ENCODE measurements at regions not wholly inside any gene's neighbourhood (a gene's known extent, or its start where the extent isn't known, plus 50 kb on each side); places are given as distances from the start of the nearest gene placed in this dataset.
"Not testable (repeated sequence)": the region's sequence is repeated elsewhere in the genome, so short reads cannot be mapped to it uniquely, and the experiment has no call there.

GRCh38 chr6:148602136-148602535, 144.7 kb upstream of the UST start:
- DNase-seq (ENCODE audit: low spot score) = no peak

DNA sequence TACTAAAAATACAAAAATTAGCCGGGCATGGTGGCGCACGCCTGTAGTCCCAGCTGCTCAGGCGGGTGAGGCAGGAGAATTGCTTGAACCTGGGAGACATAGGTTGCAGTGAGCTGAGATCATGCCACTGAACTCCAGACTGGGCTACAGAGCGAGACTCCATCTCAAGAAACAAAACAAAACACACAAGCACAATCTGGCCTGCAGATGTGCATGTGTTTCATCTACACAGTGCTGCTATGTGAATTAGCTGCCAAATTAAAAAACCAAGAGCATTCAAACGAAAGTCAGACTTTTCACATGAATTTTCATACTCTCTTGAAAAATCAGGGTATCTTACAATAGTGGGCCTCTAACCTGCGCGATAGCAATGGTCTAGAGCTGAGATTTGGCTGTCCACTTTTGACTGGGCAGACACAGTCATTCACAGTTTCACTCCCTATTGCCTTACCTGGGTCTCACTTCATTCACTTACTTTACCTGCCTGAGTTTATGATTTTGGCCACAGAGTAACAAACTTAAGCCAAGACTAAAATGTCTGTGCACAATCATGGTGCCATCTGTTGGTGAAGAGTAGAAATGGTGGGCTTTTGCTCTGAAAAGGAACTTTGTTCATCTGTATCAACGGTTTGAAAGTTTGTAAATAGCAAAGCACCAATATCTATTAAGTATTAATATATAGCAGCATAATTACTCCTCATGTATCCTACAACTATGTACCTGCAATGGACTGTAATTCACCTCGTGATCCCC, 138.5 kb upstream of the UST start:
- DNase-seq (ENCODE audit: low spot score) = no peak

GRCh38 chr6:148611213-148611612, 135.6 kb upstream of the UST start:
- DNase-seq (ENCODE audit: low spot score) = peak; percentile 40

GRCh38 chr6:148612043-148612442, 134.8 kb upstream of the UST start:
- DNase-seq (ENCODE audit: low spot score) = no peak

- no peak for DNase-seq (ENCODE audit: low spot score)
Measured at GRCh38 chr6:148614602-148615001, 132.2 kb upstream of the UST start.

DNA sequence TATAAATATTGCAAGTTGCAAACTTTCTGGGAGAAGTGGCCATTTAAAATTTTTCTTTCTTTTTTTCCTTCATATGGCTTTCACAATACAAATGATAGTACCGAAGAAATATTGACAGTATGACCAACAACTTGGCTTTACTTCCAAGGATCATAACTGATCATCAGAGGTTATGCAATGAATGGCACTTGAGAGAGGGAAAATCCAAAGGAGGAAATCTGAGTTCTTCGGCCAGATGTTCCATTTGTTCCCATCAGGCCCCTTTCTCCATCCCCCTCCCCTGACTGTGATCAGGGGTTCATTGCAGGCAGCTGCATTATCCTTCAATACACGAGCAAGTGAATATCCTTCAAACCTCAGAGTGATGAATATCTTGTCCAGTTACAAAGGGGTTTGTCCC, 130.0 kb upstream of the UST start:
- DNase-seq (ENCODE audit: low spot score) = no peak

GRCh38 chr6:148617530-148617929, 129.3 kb upstream of the UST start:
- DNase-seq (ENCODE audit: low spot score) = peak; percentile 4

- no peak for DNase-seq (ENCODE audit: low spot score)
Measured at GRCh38 chr6:148619891-148620290, 126.9 kb upstream of the UST start.

DNA sequence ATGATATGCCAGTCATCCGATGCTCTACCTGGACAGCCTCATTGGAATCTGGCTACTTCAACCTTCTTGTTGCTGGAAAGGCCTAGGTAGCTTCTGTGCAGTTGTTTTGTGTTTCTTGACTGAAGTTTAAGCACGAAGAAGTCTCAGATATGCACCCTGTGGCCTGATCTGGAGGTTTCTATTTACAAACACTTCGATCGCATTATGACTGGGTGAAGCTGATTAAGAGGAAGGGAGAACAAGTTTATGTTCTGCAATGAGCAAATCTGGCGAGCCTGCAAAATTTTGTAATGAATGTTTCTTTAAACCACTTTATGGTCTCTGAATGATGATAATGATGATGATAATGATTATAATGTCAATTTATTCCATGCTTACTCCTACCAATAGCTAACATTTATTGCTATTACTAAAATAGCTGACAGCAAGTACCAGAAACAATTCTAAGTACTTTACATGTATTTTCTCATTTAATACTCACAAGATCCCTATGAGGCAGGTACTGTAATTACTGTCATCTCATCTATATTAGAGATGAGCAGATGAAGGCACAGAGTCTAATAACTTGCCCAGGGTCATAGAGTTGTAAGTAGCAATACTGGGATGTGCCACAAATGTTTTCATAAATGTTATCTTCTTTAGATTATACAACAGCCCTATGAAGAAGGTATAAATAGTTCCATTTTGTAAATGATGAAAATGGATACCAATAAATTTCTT, 126.1 kb upstream of the UST start:
- no peak for DNase-seq (ENCODE audit: low spot score)

DNA sequence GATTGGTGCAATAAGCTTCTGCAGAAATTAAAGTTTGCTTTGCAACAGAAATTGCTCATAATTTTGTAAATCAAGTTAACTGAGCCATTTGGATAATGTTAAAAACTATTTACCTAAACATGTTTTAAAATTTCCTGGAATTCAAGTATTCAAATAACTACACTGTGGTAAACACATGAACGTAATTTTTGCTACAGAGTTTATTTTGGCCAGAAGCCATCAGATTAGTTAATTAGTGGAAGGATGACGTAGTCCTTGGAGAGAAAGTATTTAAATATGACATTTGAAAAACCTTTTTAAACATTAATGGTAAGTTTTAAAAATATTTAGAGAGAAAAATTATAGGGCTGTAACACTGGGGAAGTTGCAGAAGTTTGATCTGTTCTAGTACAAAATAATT, 121.2 kb upstream of the UST start:
- no peak for DNase-seq (ENCODE audit: low spot score)

GRCh38 chr6:148628251-148628650, 118.6 kb upstream of the UST start:
- no peak for DNase-seq (ENCODE audit: low spot score)

- DNase-seq (ENCODE audit: low spot score) = no peak
Measured at GRCh38 chr6:148629181-148629580, 117.6 kb upstream of the UST start.

GRCh38 chr6:148629592-148630465, 117.0 kb upstream of the UST start:
- no peak for DNase-seq (ENCODE audit: low spot score)

GRCh38 chr6:148635070-148635743, 111.6 kb upstream of the UST start:
- no peak for DNase-seq (ENCODE audit: low spot score)

DNA sequence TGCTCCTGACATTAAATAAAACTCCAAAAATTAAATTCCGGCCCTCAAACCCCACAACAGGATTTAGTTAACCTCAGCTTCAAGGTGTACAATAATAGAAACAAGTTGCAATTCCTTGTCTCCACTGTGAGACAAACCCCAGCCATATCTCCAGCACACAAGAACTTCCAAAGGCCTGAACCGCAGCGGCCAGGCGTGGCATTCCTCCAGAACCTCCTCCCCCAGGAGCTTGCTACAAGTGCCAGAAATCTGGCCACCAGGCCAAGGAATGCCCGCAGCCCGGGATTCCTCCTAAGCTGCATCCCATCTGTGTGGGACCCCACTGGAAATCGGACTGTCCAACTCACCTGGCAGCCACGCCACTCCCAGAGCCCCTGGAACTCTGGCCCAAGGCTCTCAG, 105.0 kb upstream of the UST start:
- not testable (repeated sequence) for DNase-seq (ENCODE audit: low spot score)

GRCh38 chr6:148643208-148643607, 103.6 kb upstream of the UST start:
- DNase-seq (ENCODE audit: low spot score) = not testable (repeated sequence)

- not testable (repeated sequence) for DNase-seq (ENCODE audit: low spot score)
Measured at GRCh38 chr6:148645049-148645448, 101.8 kb upstream of the UST start.

DNA sequence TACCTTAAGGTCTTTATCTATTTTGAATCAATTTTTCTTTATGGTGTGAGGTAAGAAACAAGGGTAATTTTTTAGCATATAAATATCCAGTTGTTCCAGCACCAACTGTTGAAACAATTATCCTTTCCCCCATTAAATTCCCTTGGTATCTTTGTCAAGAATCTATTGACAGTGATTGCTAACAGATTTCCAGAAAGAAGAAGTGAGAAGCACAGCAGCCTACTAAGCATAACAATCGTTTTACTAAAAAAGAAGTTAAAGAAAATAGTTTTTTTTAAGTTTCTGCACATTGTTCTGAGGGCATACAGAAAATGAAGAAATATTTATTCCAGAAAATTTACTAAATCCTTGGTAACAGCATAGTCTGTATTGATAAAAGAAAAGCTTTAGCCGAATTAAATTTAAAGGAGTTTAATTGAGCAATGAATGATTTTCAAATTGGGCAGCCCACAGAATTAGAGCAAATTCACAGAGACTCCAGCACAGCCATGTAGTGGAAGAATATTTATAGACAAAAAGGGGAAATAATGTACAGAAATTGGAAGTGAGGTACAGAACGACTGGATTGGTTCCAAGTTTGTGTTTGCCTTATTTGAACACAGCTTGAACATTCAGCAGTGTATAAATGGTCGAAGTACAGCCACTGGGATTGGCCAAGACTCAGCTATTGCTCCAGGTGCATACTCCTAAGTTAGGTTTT, 97.9 kb upstream of the UST start:
- DNase-seq (ENCODE audit: low spot score) = no peak

DNA sequence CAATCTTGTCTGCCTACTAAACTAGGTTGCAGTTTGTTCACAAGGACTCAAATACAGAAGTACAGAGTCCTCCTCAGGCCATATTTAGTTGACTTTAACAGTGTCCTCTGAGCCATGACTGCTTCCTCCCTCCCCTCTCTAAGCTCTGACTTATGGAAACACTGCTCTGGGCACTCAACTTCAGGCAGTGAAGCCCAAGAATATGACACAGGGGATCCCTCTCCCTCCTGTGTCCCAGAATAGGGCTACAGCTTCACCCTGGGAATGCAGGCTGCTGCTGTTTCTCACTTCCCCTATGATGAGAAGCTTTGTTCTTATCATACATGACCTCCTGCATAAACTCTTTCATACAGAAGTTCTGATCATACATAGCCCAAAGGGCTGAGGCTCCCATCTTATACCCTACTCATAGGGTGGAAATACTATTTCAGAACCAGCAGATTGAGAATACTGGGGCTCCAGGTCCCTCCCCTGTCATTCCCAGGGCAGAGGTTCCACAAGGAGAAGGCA, 97.3 kb upstream of the UST start:
- DNase-seq (ENCODE audit: low spot score) = no peak

DNA sequence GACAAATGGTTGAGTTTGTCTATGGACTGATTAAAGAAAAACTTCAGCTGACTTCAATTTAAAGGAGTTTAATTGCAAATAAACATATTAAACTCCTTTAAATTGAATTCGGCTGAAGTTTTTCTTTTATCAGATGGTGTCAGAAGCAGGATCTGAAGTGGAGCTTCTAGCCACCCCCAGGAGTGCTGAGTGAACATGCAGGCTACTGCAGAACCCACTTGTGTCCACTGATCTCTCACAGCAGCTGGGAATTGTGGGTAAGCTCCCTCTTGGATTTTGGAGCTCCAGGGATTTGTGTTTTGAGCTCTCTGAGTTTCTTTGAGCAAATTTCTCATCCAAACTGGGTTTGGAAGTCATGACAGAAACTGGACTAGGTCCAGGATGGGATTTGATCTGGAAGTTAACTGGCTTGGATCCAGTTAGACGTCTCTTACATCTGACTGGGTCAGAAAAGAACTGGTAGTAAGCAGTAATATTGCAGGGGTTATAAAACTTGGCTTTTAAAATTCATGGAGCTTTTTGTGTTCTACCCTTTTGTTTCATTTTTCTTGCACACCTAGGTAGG, 95.8 kb upstream of the UST start:
- DNase-seq (ENCODE audit: low spot score) = no peak

- DNase-seq (ENCODE audit: low spot score) = no peak
Measured at GRCh38 chr6:148652205-148652604, 94.6 kb upstream of the UST start.

Data from H4 (cell line).